SK-N-SH treated with all-trans-retinoic acid at 6 μM for 48 hours (cell line): ENCODE measurements at regions not wholly inside any gene's neighbourhood (a gene's known extent, or its start where the extent isn't known, plus 50 kb on each side); places are given as distances from the start of the nearest gene placed in this dataset.

Experiments
- ATAC-seq: fragments of 200-7000 bp; cut with Tn5 transposase; 3 replicates; pipeline ENCODE4 v1.9.1; 2020; ENCODE audit warnings: mild to moderate bottlenecking, moderate library complexity
- ARNTL ChIP-seq: fragments of 450-650 bp; formaldehyde crosslinking; IDR thresholded peaks from 2 replicates; pipeline ENCODE4 v1.5.0; 2020; ENCODE audit warnings: low read depth, mild to moderate bottlenecking, moderate library complexity, borderline replicate concordance
- BACH2 ChIP-seq: fragments of 250-450 bp; sonication (Bioruptor Pico); IDR thresholded peaks from 2 replicates; pipeline ENCODE4 v1.9.0; 2021; ENCODE audit warnings: mild to moderate bottlenecking, borderline replicate concordance
- CREB5 ChIP-seq: fragments of 250-450 bp; sonication (Bioruptor Pico); IDR thresholded peaks from 2 replicates; pipeline ENCODE4 v1.5.1; 2020; ENCODE audit warnings: low read depth, mild to moderate bottlenecking, moderate library complexity
- CSDC2 ChIP-seq: fragments of 250-450 bp; sonication (Bioruptor Pico); IDR thresholded peaks from 2 replicates; pipeline ENCODE4 v1.5.0; 2020; ENCODE audit warnings: mild to moderate bottlenecking, moderate library complexity
- ESRRG ChIP-seq: fragments of 250-450 bp; sonication (Bioruptor Pico); IDR thresholded peaks from 2 replicates; pipeline ENCODE4 v1.6.1; 2021; ENCODE audit warnings: mild to moderate bottlenecking
- ISL1 ChIP-seq: fragments of 250-450 bp; sonication (Bioruptor Pico); IDR thresholded peaks from 2 replicates; pipeline ENCODE4 v2.1.2; 2022; ENCODE audit warnings: mild to moderate bottlenecking, moderate library complexity
- OSR1 ChIP-seq: fragments of 250-450 bp; sonication (Bioruptor Pico); IDR thresholded peaks from 2 replicates; pipeline ENCODE4 v1.8.0; 2022; ENCODE audit warnings: moderate library complexity, mild to moderate bottlenecking, inconsistent platforms
- POU6F1 ChIP-seq: fragments of 250-450 bp; sonication (Bioruptor Pico); IDR thresholded peaks from 2 replicates; pipeline ENCODE4 v1.8.0; 2021; ENCODE audit warnings: low read depth, mild to moderate bottlenecking, moderate library complexity, borderline replicate concordance
- PPARA ChIP-seq: fragments of 250-450 bp; sonication (Bioruptor Pico); IDR thresholded peaks from 2 replicates; pipeline ENCODE4 v1.5.0; 2020; ENCODE audit warnings: mild to moderate bottlenecking, borderline replicate concordance
- RARB ChIP-seq: fragments of 250-450 bp; sonication (Bioruptor Pico); IDR thresholded peaks from 2 replicates; pipeline ENCODE4 v1.8.0; 2021; ENCODE audit warnings: mild to moderate bottlenecking, moderate library complexity
- SNAI2 ChIP-seq: fragments of 250-450 bp; sonication (Bioruptor Pico); IDR thresholded peaks from 2 replicates; pipeline ENCODE4 v1.5.0; 2020; ENCODE audit warnings: mild to moderate bottlenecking, moderate library complexity
- TCF4 ChIP-seq: fragments of 250-450 bp; sonication (Bioruptor Pico); IDR thresholded peaks from 2 replicates; pipeline ENCODE4 v1.8.0; 2021; ENCODE audit warnings: mild to moderate bottlenecking, moderate library complexity, borderline replicate concordance
- TOX ChIP-seq: fragments of 250-450 bp; sonication (Bioruptor Pico); IDR thresholded peaks from 2 replicates; pipeline ENCODE4 v1.8.0; 2021; ENCODE audit warnings: mild to moderate bottlenecking, moderate library complexity, borderline replicate concordance
- ZC3H10 ChIP-seq: fragments of 250-450 bp; sonication (Bioruptor Pico); IDR thresholded peaks from 2 replicates; pipeline ENCODE4 v1.5.1; 2021; ENCODE audit warnings: mild to moderate bottlenecking, moderate library complexity
- ZFP3 ChIP-seq: fragments of 250-450 bp; sonication (Bioruptor Pico); IDR thresholded peaks from 2 replicates; pipeline ENCODE4 v1.5.0; 2020; ENCODE audit warnings: mild to moderate bottlenecking, moderate library complexity
- ZFP30 ChIP-seq: fragments of 450-650 bp; formaldehyde crosslinking; IDR thresholded peaks from 2 replicates; pipeline ENCODE4 v1.5.0; 2022; ENCODE audit warnings: mild to moderate bottlenecking, moderate library complexity
- ZNF565 ChIP-seq: fragments of 450-650 bp; formaldehyde crosslinking; conservative IDR thresholded peaks from 2 replicates; pipeline ENCODE4 v1.5.0; 2020; ENCODE audit warnings: low read depth, mild to moderate bottlenecking, moderate library complexity
- ZNF70 ChIP-seq: fragments of 450-650 bp; formaldehyde crosslinking; IDR thresholded peaks from 2 replicates; pipeline ENCODE4 v1.5.0; 2020; ENCODE audit warnings: mild to moderate bottlenecking, moderate library complexity
- ZNF8 ChIP-seq: fragments of 450-650 bp; formaldehyde crosslinking; IDR thresholded peaks from 2 replicates; pipeline ENCODE4 v1.5.0; 2020; ENCODE audit warnings: mild to moderate bottlenecking, moderate library complexity
- TF ChIP-seq, protein P1 (sequence below): fragments of 250-450 bp; sonication (Bioruptor Pico); IDR thresholded peaks from 2 replicates; pipeline ENCODE4 v1.5.0; 2020; ENCODE audit warnings: mild to moderate bottlenecking, moderate library complexity
- TF ChIP-seq, protein P2 (sequence below): fragments of 250-450 bp; sonication (Bioruptor Pico); IDR thresholded peaks from 2 replicates; pipeline ENCODE4 v1.8.0; 2020; ENCODE audit warnings: mild to moderate bottlenecking, moderate library complexity, borderline replicate concordance

- TF ChIP-seq CREB5 (CRISPR knock-in tag) = no peak
- TF ChIP-seq ZNF565 = no peak
- no peak for TF ChIP-seq PPARA (CRISPR knock-in tag)
- TF ChIP-seq BACH2 = no peak
- no peak for TF ChIP-seq TOX (CRISPR knock-in tag)
- no peak for TF ChIP-seq ZFP3 (CRISPR knock-in tag)
- TF ChIP-seq ZNF8 (CRISPR knock-in tag) = no peak
- no peak for TF ChIP-seq TCF4 (CRISPR knock-in tag)
- TF ChIP-seq ZNF70 (CRISPR knock-in tag) = no peak
- TF ChIP-seq ZFP30 = no peak
- no peak for TF ChIP-seq POU6F1 (CRISPR knock-in tag)
Observed at GRCh38 chr12:65699251-65699650, 125.0 kb upstream of the HMGA2 start (continued).

- no peak for TF ChIP-seq RARB (CRISPR knock-in tag)
- TF ChIP-seq, protein P1, sequence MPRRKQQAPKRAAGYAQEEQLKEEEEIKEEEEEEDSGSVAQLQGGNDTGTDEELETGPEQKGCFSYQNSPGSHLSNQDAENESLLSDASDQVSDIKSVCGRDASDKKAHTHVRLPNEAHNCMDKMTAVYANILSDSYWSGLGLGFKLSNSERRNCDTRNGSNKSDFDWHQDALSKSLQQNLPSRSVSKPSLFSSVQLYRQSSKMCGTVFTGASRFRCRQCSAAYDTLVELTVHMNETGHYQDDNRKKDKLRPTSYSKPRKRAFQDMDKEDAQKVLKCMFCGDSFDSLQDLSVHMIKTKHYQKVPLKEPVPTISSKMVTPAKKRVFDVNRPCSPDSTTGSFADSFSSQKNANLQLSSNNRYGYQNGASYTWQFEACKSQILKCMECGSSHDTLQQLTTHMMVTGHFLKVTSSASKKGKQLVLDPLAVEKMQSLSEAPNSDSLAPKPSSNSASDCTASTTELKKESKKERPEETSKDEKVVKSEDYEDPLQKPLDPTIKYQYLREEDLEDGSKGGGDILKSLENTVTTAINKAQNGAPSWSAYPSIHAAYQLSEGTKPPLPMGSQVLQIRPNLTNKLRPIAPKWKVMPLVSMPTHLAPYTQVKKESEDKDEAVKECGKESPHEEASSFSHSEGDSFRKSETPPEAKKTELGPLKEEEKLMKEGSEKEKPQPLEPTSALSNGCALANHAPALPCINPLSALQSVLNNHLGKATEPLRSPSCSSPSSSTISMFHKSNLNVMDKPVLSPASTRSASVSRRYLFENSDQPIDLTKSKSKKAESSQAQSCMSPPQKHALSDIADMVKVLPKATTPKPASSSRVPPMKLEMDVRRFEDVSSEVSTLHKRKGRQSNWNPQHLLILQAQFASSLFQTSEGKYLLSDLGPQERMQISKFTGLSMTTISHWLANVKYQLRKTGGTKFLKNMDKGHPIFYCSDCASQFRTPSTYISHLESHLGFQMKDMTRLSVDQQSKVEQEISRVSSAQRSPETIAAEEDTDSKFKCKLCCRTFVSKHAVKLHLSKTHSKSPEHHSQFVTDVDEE = no peak
- TF ChIP-seq ISL1 = no peak
- TF ChIP-seq TCF4 (CRISPR knock-in tag) = no peak
- TF ChIP-seq PPARA (CRISPR knock-in tag) = no peak
- no peak for TF ChIP-seq ARNTL (CRISPR knock-in tag)
- no peak for TF ChIP-seq ZFP30
- no peak for TF ChIP-seq POU6F1 (CRISPR knock-in tag)
- TF ChIP-seq OSR1 (CRISPR knock-in tag) = no peak
- TF ChIP-seq ZC3H10 = no peak
- no peak for ATAC-seq
Observed at GRCh38 chr12:65703176-65703575, 121.1 kb upstream of the HMGA2 start.

- no peak for ATAC-seq
- TF ChIP-seq ZNF8 (CRISPR knock-in tag) (no peak), ARNTL (CRISPR knock-in tag) (no peak), SNAI2 (no peak), ISL1 (no peak), BACH2 (no peak), TCF4 (CRISPR knock-in tag) (no peak), ZC3H10 (no peak), ZNF70 (CRISPR knock-in tag) (no peak), TOX (CRISPR knock-in tag) (no peak), CSDC2 (CRISPR knock-in tag) (no peak), ESRRG (CRISPR knock-in tag) (no peak), ZFP3 (CRISPR knock-in tag) (no peak), CREB5 (CRISPR knock-in tag) (no peak), RARB (CRISPR knock-in tag) (no peak), ZNF565 (no peak), ZFP30 (no peak)
- TF ChIP-seq, protein P2, sequence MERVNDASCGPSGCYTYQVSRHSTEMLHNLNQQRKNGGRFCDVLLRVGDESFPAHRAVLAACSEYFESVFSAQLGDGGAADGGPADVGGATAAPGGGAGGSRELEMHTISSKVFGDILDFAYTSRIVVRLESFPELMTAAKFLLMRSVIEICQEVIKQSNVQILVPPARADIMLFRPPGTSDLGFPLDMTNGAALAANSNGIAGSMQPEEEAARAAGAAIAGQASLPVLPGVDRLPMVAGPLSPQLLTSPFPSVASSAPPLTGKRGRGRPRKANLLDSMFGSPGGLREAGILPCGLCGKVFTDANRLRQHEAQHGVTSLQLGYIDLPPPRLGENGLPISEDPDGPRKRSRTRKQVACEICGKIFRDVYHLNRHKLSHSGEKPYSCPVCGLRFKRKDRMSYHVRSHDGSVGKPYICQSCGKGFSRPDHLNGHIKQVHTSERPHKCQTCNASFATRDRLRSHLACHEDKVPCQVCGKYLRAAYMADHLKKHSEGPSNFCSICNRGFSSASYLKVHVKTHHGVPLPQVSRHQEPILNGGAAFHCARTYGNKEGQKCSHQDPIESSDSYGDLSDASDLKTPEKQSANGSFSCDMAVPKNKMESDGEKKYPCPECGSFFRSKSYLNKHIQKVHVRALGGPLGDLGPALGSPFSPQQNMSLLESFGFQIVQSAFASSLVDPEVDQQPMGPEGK (CRISPR knock-in tag) = no peak
- TF ChIP-seq, protein P1 = no peak
Observed at GRCh38 chr12:65705380-65705876, 118.9 kb upstream of the HMGA2 start.
